ACHN (cell line): ENCODE measurements at regions not wholly inside any gene's neighbourhood (a gene's known extent, or its start where the extent isn't known, plus 50 kb on each side); places are given as distances from the start of the nearest gene placed in this dataset.
"Not testable (repeated sequence)": the region's sequence is repeated elsewhere in the genome, so short reads cannot be mapped to it uniquely, and the experiment has no call there.

Experiments used
- DNase-seq: peaks from one replicate; pipeline ENCODE4 v3.0.0-alpha.2; 2015
- in situ Hi-C: cut with HindIII; loops from 2 replicates; pipeline ENCODE4 v1.10.0; 2017; ENCODE audit warnings: low sequenced_read_pairs, low pct_ligation_motif_present, low pct_unique_long_range_greater_than_20kb

- no peak for DNase-seq
- in situ Hi-C loops = no loop called here
Measured at GRCh38 chr20:51978070-51978501, 175.8 kb upstream of the SALL4 start.

GRCh38 chr20:51972056-51972455 is 169.7 kb upstream of the SALL4 start:
- DNase-seq = no peak
- in situ Hi-C loops = no loop called here

GRCh38 chr20:51970858-51971257 is 168.5 kb upstream of the SALL4 start:
- no peak for DNase-seq
- in situ Hi-C loops = no loop called here

GRCh38 chr20:51969191-51969590 is 166.9 kb upstream of the SALL4 start:
- no peak for DNase-seq
- in situ Hi-C loops = no loop called here

- no peak for DNase-seq
- in situ Hi-C loops = no loop called here
Measured at GRCh38 chr20:51968151-51968550, 165.8 kb upstream of the SALL4 start.

- in situ Hi-C loops = no loop called here
- peak; percentile 66 for DNase-seq
Measured at GRCh38 chr20:51966296-51966971, 164.1 kb upstream of the SALL4 start.

GRCh38 chr20:51961964-51962761 is 159.8 kb upstream of the SALL4 start:
- in situ Hi-C loops = no loop called here
- DNase-seq = no peak

GRCh38 chr20:51960047-51960675 is 157.8 kb upstream of the SALL4 start:
- no peak for DNase-seq
- in situ Hi-C loops = no loop called here

- in situ Hi-C loops = no loop called here
- no peak for DNase-seq
Measured at GRCh38 chr20:51959066-51959542, 156.8 kb upstream of the SALL4 start.

GRCh38 chr20:51958099-51959065 is 156.1 kb upstream of the SALL4 start:
- in situ Hi-C loops = no loop called here

GRCh38 chr20:51955756-51956155 is 153.4 kb upstream of the SALL4 start:
- DNase-seq = no peak
- in situ Hi-C loops = no loop called here

More at GRCh38 chr20:51958099-51959065, 156.1 kb upstream of the SALL4 start:
- no peak for DNase-seq

- in situ Hi-C loops = no loop called here
- DNase-seq = no peak
Measured at GRCh38 chr20:51953731-51954340, 151.5 kb upstream of the SALL4 start.

- no peak for DNase-seq
- in situ Hi-C loops = no loop called here
Measured at GRCh38 chr20:51950926-51951325, 148.6 kb upstream of the SALL4 start.

- in situ Hi-C loops = no loop called here
- DNase-seq = no peak
Measured at GRCh38 chr20:51946586-51946985, 144.3 kb upstream of the SALL4 start.

GRCh38 chr20:51945881-51946280 is 143.6 kb upstream of the SALL4 start:
- in situ Hi-C loops = no loop called here
- no peak for DNase-seq

- no peak for DNase-seq
- in situ Hi-C loops = no loop called here
Measured at GRCh38 chr20:51945177-51945576, 142.9 kb upstream of the SALL4 start.

GRCh38 chr20:51943761-51944160 is 141.4 kb upstream of the SALL4 start:
- DNase-seq = no peak
- in situ Hi-C loops = no loop called here

- in situ Hi-C loops, DNase-seq: not testable (repeated sequence)
Measured at GRCh38 chr20:51943326-51943725, 141.0 kb upstream of the SALL4 start.
